HG02759 (cell line): ENCODE measurements at regions not wholly inside any gene's neighbourhood (a gene's known extent, or its start where the extent isn't known, plus 50 kb on each side); places are given as distances from the start of the nearest gene placed in this dataset.

Experiments
- ATAC-seq: cut with Tn5 transposase; IDR thresholded peaks from one replicate; pipeline ENCODE4 v1.9.1; 2021; ENCODE audit warnings: mild to moderate bottlenecking, moderate library complexity; ENCODE audit not compliant: unreplicated experiment

DNA sequence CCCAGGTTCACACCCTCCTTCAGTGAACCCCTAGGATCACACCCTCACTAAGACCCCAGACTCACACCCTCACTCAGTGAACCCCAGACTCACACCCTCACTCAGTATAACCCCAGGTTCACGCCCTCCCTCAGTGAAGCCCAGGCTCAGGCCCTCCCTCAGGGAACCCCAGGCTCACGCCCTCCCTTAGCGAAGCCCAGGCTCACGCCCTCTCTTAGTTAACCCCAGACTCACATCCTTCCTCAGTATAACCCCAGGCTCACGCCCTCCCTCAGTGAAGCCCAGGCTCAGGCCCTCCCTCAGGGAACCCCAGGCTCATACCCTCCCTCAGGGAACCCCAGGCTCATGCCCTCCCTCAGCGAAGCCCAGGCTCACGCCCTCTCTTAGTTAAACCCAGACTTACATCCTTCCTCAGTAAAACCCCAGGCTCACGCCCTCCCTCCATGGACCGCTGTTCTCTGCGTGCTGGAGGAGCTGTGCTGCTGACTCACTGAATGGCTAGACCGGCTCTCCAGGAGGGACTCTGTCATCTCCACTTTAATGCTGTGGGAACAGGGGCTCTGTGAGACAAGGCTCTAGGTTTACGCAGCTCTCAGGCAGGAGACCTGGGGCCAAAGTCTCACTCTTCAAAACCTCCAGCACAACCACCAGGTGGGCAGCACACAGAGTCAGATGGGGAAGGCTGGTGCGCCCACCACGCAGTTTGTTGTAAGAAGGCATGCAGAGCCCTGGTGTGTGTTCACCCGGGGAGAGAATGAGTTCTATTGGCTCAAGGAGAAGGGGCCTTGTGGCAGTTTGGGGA lies 506.9 kb upstream of the MYT1L start:
- no peak for ATAC-seq

DNA sequence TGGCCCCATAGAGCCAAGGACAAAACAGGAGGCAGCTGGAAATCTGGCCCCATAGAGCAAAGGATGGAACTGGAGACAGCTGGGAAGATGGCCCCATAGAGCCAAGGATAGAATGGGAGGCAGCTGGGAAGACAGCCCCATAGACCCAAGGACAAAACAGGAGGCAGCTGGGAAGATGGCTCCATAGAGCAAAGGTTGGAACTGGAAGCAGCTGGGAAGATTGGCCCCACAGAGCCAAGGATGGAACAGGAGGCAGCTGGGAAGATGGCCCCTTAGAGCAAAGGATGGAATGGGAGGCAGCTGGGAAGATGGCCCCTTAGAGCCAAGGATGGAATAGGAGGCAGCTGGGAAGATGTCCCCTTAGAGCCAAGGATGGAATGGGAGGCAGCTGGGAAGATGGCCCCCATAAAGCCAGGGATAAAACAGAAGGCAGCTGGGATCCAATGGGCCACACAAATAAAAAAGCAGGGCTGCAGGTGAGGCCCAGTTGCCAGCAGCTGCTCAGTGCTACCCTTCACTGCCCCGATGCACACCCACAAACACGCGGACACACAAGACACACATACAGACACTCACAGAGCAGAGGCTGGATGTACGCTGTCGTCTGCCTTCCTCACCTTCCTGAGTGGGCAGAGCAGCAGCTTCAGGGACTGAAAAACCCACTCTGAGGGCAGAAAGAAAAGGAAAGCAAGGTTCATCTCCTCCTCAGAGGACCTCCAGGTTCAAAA lies 505.4 kb upstream of the MYT1L start:
- ATAC-seq = no peak

DNA sequence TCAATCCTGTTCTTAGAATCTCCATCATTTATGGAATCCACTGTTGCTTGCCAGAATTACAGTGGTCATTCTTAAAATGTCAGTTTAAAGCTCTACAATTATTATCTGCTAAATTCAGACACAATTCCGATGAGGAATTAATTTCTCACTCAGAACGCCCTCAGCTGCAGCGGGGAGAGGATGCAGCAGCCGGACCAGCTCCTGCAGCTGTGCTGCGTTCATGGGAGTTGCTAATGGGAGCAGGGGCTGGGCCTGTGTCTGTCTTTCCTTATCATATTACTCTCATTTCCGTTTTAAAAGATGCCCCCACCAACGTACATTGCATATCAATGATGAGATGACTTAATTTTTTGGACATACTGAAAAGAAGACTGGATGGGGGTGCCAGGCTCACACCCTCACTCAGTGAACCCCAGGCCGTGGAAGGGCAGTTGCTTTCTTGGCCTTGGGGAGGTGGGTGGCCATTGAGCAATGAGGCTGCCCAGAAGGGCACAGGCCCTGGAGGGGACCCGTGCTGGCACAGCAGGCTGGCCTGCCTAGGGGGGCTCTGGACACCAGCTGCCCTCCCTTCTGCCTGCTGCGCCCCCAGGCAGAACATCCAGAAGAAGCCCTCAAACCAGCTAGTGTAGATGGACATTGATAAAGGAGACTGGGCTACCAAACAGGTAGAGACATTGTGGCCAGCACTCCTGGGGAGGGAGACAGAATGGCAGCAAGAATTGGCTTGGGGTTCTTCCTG lies 503.6 kb upstream of the MYT1L start:
- no peak for ATAC-seq

DNA sequence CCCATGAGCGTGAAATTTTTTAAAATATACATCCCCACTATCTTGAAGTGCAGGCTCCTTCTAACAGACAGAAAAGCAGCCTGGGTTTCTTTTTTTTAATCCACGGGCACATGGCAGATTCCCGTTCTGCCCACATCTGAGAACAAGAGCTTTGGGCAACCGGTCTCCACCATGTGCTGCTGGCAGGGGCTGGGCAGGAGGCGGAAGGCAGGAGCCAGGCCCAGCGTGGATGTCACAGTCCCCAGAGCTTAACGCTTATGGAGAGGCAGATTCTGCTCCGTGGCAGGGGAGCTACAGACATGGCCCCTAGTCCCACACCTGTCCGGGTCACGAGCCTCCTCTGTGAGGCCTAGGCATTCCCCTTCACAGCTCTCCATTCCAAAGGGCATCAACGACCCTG lies 503.0 kb upstream of the MYT1L start:
- ATAC-seq = no peak

DNA sequence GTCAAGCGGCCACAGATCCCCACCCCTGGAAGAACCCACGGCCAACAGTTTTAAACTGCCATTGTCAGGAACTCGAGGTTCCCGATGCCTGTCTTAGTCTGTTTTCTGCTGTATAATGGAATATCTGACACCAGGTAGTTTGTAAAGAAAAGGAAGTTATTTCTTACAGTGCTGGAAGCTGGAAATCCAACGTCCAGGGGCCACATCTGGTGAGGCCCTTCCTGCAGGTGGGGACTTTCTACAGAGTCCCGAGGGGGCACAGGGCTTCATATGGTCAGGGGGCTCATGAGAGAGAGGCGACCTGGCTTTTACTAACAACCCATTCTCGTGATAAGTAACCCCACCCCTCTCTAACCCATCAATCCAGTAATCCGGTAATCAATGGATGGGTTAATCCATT lies 501.6 kb upstream of the MYT1L start:
- ATAC-seq = no peak

DNA sequence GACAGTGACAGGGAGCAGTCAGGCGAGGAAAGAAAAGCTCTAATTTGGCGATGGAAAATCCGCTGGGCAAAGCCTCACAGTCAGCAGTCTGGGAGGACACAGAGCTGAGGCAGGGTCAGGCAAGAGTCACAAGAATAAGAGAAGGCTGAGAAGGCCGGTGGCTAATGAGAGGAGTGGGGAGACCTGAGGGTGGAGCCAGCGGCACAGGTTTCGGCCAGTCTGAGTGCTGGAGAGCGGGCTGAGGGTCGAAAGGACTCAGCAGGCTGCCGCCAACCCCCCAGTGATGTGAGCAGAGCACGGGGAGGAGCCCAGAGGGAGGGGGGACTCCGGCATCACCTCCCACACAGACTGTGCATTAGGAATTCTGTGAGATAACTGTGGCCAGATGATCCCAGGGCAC lies 500.6 kb upstream of the MYT1L start:
- no peak for ATAC-seq

DNA sequence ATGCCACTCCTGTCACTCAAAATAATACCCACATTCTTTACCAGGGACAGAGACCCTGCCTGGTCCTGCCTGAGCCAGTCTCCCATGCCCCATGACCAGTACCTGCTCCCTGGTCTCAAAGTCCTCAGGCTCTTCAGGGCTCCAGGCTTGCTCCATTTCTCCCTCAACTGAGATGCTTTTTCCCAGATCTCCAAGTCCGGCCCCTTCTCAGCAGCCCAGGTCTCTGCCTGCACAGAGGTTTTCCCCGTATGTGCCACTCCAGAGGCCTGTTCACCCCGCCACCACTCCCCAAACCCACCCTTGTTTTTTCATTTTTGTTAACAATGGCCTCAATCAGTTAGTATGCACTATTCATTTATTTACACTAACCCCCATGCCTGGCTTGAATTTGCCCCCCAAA lies 499.5 kb upstream of the MYT1L start:
- ATAC-seq = no peak

DNA sequence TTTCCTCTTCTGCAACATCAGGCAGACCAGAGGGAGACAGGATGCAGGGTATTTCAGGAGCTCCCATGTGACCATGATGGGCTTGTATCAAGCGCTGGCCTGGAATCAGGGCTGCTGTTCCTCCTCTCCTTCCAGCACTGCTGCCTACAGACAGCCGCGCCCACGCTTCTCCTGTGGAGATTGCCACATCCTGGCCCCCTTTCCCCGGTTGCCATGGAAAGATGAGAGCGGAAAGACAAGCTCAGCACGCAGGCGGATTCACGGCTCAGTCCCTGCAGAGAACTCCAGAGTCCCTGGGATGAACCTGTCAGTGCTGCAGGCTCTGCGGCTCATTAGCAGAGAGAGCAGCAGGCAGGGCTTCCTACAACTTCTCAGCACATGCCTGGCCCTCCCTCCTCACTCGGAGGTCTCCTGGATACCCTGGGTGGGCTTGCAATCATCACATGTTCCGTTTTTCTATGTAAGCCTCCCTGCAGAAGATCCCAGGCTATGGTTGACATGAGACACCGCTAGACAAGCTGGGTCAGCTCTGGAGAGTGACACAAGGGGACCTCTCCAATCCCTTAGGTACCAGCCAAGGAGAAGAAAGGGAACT lies 497.8 kb upstream of the MYT1L start:
- ATAC-seq = no peak

DNA sequence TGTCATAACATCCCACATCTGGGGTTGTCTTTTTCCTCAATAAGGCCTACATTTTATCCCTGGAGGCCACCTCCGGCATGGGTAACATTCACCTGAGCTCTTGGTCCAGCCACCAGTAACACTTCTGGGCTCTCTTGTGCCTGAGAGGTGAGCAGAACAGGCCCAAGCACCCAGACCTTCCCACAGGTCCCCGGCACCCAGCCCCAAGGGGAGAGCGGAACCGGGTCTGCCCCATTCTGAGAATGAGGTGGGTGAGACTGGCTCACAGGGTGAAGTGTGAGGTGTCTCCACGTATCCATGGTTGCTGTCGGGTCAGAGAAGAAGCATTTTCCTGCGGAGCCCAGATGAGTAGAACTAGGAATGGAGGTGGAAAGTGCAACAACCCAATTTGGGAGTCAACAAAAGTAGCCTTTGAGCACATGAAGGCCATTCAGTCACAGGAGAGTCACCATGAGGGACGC lies 496.7 kb upstream of the MYT1L start:
- no peak for ATAC-seq

DNA sequence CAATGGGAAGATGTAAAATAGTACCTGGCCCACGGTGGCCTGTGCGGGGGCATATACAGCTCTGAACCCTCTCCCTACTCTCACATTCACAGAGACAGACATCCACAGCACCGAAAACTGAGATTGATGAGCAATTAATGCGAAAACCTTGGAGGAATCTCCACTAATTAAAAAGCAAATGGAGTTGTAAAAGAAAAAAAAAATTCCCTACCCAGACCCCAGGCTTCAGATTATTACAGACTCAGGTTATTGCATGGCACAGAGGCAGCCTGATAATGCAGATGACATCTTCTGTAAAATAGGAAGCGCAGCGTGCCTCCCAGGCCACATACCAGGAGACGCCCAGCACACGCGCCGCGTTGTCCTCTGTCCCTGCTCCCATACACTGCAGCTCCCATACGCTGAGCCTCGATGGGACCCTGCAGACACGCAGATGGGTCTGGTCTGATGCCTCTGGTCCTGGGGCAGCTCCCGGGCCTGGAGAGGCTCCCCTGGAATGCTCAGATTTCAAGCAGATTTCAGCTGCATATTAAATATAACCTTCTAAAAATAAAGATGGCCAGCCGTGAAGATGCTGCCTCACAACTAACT lies 496.1 kb upstream of the MYT1L start:
- ATAC-seq = no peak

DNA sequence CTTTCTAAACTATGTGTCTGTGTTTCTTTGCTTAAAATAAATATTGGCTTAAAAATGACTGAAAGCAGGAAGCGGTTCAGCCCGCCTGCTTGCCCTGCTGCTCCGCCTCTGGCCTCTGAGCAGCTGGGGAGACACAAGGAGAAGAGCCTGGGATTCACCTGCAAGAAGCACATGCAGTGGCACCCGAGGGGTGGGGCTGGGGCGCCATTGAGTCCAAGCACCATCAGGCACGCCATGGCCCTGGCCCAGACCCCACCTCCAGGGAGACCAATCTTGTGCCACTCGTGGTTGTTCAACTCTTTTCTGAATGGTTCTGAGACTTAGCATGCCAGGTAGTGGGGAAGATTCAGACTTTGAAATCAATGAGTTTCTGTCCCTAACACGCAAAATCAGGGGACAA lies 495.5 kb upstream of the MYT1L start:
- ATAC-seq = no peak

DNA sequence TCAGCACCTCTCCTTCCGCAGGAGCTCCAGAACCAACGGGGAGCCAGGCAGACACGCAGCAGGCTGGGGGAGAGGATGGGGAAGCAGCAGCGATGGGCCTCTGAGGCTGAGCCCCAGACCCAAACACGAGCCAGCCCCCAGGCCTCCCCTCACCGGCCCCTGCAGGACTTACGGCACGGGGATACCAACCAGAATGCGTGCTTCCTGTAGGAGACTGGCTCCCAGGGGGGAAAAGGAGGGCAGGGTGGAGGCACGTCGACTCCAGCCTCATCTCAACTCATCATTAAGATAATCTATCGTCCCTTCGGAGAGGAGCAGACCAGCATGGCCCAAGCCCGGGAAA lies 495.1 kb upstream of the MYT1L start:
- no peak for ATAC-seq

DNA sequence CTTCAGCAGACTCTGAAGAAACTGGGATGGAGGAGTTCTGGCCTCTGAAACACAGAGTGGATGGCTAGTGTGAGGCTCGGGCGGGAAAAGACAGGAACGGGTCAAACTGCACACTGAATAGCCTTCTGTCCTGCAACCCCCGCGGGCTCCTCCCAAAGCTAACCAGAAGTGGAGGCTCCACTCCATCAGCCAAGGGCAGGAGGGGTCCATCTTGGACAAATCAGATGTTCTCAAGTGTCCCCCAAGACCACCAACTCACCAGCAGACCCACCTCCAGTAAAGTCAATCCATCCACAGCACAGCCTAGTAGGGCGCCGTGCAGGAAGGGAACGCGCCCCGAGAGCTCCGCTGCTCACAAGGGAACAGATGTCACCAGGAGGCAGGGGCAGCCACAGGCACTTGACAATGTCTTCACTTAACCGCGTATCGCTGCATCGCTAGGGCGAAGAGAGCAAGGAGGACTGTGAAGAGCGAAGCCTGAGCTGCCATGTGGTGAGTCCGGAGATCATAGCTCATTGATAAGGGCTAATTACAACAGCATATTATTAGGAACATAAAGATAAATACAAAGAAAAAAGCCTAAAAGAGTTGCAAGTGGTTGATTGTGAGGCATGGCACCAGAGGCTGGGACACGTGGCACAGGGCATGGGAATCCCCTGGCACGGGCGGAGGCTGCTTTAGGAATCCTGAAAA lies 494.6 kb upstream of the MYT1L start:
- no peak for ATAC-seq

DNA sequence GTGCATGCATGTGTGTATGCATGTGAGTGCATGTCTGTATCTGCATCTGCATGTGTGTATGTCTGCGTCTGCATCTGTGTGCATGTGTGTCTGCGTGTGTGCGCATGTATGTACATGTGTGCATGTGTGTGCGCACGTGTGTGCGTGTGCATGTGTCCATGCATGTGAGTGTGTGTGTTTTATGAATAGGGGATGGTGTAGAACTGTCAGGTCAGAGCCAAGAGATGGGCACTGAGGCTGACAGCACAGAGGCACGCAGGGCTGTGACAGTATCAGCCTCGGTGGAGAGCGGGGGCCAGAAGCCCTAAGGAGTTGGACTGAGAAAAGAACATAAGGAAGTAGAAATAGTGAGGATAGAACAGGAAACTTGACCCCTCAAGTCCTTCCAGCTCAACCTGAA lies 494.0 kb upstream of the MYT1L start:
- ATAC-seq = no peak

DNA sequence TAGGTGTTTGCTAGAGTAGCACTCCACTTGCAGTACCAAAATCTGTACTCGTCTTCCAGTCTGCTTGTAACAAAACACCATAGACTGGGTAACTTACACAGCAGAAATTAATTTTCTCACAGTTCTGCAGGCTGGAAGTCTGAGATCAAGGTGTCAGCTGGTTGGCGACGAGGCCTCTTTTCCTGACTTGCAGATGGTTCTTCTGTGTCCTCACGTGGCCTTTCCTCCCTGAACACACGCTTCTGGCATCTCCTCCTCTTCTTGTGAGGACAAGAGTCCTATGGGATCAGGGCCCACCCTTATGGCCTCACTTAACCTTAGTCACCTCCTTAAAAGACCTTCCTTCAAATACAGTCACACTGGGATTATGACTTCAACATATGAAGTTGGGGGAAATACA lies 493.5 kb upstream of the MYT1L start:
- ATAC-seq = no peak

DNA sequence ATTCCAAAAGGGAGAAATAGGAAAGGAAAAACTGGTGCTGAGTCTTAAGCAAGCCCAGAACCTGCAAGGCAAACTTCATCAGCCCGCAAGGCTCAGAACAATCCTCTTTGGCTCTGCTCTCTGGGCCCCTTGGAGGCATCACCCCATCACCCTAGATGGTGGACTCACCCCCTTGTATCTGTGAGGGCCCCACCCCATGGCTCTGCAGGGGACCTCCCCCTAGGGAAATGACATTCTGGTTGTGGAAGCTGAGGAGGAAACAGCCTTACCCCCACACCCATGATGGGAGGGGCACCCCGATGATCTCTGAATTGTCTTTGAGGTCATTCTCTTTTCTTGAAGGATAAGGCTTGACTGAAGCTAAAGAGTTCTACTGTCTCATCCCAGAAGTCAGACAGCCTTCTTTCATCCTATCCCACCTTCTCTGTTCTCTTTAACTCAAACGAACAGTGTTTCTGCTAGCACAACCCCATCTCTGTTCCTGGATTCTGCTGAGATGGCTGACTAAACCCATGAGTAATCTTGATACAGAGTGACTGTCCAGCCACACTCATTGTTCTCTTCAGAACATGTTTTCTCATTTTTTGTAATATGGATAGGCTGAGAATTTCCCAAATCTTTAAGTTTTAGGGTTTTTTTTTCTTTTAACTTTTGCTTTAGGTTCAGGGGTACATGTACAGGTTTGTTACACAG lies 492.1 kb upstream of the MYT1L start:
- ATAC-seq = no peak

DNA sequence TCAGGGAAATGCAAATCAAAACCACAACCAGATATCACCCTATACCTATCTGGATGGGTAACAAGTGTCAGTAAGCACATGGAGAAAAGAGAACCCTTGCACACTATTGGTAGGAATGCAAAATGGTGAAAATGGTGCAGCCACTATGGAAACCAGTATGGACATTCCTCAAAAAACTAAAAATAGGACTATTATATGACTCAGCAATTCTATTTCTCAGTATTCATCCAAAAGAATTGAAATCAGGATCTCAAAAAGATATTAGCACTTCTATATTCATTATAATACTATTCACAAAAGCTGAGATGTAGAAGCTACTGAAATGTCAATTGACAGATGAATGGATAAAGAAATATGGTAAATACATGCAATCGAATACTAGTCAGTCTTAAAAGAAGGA lies 491.1 kb upstream of the MYT1L start:
- ATAC-seq = no peak

DNA sequence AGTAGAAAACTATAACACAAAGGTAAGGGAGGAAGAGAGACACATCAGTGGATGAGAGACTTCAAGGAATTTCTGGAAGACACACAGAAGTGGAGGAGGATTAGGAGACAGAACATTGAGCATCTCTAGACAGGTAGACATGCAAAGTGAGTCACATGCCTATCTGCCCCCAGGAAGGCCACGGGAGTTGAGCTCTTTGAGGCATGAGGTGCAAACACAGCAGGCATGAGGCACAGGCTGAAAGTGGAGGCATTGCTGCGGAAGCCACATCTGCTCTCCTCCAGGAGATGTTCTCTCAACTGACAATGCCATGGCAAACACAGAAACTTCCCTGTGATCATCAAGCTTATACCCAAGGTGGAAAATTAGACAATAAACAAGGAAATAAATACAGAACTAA lies 481.6 kb upstream of the MYT1L start:
- ATAC-seq = no peak

DNA sequence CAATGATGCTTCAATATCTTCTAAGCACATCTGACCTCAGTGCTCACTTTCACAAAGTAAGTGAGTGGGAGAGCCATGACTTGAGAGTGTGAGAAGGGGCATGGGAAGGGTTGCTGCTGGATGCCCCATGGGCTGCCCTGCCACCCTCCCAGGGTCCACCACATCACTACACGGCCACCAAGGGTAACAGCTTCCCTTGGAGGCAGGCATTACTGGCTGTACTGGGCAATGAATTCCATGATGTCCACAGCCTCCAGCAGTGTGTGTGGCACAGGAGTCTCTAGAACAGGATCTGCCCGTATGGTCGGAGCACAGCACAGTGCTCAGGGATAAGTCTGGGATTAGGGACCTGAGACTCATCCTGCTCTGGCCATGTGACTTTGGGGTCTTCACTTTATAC lies 481.0 kb upstream of the MYT1L start:
- ATAC-seq = no peak

DNA sequence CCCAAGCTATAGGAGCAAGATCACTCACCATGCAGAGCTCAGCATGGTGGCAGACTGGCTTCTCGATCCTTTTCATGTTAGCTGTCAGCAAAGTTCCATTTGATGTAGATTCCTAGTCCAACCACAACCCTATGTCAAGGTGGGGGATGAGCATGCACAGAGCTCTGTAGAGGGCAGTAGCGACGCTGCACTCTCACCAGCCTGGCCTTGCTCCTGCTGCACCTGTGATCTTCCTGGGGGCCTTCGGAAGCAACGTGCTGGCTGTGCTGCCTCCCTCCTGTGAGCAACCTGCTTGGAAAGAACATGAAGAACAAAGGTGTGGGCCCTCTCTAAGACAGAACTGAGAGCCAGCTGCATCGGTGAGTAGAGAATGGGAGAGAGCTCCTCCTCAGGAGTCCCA lies 479.4 kb upstream of the MYT1L start:
- ATAC-seq = no peak
